T-helper 2 cell (primary cell): ENCODE measurements at regions not wholly inside any gene's neighbourhood (a gene's known extent, or its start where the extent isn't known, plus 50 kb on each side); places are given as distances from the start of the nearest gene placed in this dataset.
"Not testable (repeated sequence)": the region's sequence is repeated elsewhere in the genome, so short reads cannot be mapped to it uniquely, and the experiment has no call there.

Experiments
- DNase-seq, 5 experiments: peaks; one replicate each; pipeline versions ENCODE4 v3.0.0 to v3.0.0-alpha.2; 2012 to 2022

DNA sequence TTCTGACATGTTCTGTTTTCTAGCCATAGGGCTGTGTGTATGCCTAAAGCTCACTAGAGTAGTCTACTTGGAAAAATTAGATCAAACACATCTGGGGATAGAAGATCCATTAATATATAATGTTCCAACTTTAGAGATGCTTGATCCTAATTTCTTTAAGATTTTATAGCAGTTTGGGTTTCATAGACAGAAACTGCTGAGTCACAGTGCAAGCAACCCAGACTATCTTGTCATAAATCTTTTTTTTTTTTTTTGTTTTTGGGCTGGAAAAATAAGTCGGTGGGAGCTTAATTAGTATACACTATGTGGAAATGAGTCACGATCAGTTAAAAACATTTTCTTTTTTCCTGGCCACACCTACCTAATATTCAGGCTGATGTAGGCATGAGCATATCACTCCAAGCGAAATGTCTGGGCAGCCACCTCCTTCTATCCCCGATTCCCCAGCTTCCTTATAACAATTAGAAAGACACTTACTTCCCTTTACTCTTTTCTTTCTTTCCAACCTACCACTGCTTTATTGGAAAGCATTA is 58.2 kb upstream of the CASK start:
- no peak for DNase-seq

DNA sequence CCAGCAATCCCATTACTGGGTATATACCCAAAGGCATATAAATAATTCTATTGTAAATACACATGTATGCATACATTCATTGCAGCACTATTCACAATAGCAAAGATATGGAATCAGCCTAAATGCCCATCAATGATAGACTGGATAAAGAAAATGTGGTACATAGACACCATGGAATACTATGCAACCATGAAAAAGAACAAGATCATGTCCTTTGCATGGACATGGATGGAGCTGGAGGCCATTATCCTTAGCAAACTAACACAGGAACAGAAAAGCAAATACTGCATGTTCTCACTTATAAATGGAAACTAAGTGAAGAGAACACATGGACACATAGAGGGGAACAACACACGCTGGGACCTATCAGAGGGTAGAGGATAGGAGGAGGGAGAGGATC is 51.3 kb upstream of the CASK start:
- not testable (repeated sequence) for DNase-seq

DNA sequence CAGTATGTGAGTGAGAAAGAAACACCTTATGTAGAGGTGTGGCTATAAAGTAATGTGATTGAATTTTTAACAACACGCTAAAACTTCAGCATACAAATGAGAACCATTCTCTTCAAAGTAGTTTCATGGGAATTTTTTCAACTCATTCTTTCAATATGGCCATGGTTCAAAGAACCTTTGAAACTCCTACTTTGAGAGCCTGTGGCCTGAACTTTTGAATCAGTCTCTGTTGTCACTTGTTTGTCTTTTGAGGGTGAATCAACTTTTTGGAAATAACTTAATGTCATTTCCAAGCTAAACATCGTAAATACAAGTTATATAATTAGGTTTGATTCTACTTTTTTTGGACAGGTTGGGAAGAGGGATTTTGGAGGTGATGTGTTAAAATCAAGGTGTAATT is 49.9 kb upstream of the CASK start:
- no peak for DNase-seq
